ENCODE measurements at regions not wholly inside any gene's neighbourhood (a gene's known extent, or its start where the extent isn't known, plus 50 kb on each side); places are given as distances from the start of the nearest gene placed in this dataset.
"Not testable (repeated sequence)": the region's sequence is repeated elsewhere in the genome, so short reads cannot be mapped to it uniquely, and the experiment has no call there.

- DNase-seq: no peak
Measured at GRCh38 chr1:242610209-242610608, 85.7 kb upstream of the PLD5 start.

DNA sequence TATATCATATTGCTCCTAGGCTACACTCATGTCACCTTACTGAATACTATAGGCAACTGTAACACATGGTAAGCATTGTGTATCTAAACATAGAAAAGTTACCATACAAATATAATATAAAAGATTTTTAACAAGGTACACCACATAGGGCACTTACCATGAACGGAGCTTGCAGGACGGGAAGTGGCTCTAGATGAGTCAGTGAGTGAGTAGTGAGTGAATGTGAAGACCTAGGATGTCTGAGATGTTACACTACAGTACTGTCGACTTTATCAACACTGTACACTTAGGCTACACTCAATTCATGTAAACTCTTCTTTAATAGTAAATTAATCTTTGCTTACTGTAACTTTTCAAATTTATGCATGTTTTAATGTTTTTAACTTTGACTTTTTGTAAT lies 81.0 kb upstream of the PLD5 start:
- DNase-seq: no peak

GRCh38 chr1:242602001-242602400 lies 77.5 kb upstream of the PLD5 start:
- DNase-seq: no peak

DNA sequence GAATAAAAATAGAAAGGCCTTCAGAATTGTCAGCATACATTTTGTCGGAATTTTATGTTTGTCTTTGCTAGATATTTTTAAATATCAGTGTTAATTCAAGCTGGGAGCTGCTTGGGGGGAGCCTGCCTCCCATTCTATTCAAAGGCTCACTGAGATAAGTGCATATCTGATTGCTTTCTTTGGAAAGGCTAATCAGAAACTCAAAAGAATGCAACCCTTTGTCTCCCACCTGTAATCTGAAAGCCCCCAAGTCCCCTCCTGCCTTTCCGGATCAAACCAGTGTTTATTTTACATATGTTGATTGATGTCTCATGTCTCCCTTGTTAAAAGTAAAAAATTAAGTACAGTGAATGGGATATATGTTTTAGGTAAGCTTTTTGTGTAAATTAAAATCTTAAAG lies 69.3 kb upstream of the PLD5 start:
- not testable (repeated sequence) for DNase-seq

DNA sequence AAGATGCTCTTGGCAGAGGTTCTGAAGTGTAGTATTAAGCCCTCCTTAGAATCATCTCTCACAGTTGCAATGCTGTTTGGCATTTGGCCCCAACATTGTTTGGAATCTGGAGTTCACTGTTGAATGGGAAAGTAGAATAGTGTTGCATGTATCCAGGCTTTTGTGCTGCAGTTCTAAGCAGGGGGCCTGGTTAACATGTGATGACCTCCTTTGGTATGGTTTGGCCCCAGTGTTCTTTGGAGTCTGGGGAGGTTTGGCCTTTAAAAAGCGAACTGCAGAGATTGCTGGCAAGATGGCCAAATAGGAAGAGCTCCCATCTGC lies 61.8 kb upstream of the PLD5 start:
- no peak for DNase-seq

- no peak for DNase-seq
Measured at GRCh38 chr1:242585616-242586359, 61.3 kb upstream of the PLD5 start.

- no peak for DNase-seq
Measured at GRCh38 chr1:242582669-242583068, 58.2 kb upstream of the PLD5 start.

DNA sequence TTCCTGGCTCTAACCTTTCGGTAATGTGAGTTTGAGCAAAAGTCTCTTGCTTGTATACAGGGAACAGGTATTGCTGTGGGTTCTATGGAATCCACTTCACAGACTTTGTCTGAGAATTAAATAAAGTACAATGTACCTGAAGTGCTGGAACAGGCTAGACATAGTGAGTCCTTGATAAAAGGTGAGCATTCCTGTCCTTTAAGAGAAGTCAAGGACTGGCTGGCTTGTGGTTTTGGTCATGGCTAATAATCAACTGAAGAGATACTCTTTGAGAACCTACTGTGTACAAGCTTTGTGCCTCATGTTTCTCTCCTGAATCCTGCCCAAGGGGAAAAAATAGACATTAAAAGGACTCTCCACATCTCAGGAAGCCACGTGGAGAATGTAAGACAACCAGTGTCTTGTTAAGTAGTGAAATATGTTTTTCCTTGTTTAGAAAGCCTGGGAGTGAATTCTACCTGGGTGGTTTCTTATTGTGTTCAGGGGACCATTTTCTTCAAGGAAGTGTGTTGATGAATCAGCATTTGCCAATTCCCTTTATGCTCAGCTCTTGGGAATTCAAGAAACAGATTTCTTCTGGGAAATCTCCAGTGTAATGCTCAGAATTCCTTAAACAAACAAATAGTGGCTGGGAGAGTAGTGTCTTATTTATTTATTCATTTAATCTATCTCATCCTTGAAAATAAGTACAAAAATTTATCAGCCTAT lies 55.2 kb upstream of the PLD5 start:
- no peak for DNase-seq

All from activated CD4-positive, alpha-beta T cell treated with anti-CD3 and anti-CD28 coated beads, Interleukin-2, Interleukin-6, amounts not matched to agents 100 ng/mL and 50 ng/mL, durations not matched to agents 16 hours and 8 hours (primary cell).